ENCODE measurements at regions not wholly inside any gene's neighbourhood (a gene's known extent, or its start where the extent isn't known, plus 50 kb on each side); places are given as distances from the start of the nearest gene placed in this dataset.

DNA sequence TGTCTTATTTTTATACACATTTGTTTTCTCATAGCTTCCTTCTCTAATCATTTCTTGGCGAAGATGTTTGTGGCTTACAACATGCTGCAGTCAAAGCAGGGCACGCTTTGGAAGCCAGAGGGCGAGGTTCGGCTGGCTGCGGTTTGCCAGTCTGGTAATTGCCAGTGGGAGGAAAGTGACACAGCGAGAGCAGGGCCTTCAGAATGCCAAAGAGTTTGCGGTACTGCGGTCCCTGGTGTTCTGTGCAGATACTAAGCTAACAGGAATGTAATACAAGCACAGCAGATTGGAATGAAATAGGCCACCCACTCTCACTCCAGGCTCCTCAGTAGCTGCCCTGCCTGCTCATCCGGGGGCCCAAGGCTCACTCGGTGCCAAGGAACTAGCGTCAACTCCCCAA, 58.7 kb upstream of the TGM3 start:
- DNase-seq: no peak

DNA sequence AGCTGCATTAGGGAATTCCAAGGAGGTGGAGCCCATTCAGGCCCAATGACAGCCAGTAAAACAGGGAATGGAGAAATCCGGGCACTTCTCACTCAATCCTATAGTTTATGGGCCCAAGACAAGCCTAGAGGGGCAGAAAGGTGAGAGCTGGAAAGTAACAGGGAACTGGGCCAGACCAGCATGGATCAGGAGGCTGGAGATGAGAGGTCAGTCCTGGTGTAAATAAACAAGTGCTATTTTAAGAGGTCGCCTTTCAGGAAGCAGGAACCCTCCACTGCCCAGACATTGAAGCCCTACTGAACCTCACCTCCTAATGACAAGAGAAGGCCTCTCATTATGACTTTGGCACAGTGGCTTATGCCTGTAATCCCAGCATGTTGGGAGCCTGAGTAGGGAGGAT, 57.2 kb upstream of the TGM3 start:
- no peak for DNase-seq

DNA sequence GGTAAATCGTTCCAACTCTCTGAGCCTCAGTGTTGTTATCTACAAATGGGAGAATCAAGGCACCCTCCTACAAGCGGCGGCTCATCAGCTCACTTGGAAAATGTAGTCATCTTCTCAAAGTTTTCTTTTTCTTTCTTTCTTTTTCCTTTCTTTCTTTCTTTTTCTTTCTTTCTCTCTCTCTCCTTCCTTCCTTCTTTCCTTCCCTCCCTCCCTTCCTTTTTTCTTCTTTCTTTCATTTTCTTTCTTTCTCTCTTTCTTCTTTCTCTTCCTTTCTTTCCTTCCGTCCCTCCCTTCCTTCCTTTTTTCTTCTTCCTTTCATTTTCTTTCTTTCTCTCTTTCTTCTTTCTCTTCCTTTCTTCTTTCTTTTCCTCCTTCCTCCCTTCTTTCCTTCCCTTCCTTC, 55.0 kb upstream of the TGM3 start:
- no peak for DNase-seq

DNA sequence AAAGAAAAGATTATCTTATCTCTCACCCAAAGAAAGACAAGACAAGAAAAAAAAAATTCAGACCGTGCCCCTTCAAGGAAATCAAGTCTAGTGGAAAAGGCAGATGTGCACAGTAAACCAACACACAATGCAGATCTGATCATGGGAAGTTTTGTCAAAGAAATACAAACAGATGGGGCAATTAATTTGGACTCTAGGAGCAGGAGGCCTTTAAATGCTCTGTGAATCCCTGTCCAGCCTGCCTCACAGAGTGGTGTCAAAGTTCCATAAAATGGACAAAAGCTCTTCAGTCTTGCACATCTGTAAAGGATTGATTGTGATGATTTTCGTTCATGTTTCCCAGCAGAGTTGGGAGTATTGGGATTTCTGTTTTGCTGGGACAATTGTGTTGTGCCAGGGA, 53.1 kb upstream of the TGM3 start:
- no peak for DNase-seq

DNA sequence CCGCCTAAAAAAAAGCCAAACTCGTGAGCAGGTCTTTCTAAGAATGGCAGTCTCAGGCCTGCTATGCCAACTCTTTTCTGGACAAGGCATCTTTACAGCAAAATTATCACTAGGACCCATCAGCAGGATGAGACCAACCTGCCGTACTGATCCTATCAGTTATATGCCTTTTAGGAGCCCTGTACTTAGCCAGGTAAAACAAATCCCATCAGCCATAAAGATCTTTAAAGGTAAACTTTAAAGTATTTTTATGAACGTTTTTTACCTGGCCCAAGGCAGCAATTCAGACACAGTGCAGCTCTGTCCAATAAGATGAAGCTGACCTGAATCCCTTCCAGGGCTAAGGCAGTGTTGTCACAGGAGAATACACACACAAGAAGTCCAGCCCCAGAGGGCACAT, 51.3 kb upstream of the TGM3 start:
- DNase-seq: no peak

DNA sequence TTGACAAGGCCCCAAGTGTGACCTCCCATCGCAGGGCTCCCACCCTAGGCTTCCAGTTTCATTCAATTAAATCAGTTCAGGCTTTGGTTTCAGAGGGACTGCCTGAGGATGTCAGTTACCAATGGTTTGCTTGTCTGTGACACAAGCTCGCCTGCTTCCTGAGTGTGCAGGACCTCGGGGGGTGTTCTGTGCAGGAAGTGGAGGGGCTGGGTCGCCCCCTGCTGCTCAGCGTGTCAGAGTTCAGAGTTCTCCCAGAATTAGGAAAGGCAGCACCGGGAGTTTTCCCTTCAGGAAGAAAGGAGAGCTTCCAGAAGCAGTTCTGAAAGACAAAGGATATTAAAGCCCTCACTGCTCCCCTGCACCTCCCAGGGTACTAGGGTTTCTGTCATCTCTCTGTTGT, 50.8 kb upstream of the TGM3 start:
- DNase-seq: no peak

DNA sequence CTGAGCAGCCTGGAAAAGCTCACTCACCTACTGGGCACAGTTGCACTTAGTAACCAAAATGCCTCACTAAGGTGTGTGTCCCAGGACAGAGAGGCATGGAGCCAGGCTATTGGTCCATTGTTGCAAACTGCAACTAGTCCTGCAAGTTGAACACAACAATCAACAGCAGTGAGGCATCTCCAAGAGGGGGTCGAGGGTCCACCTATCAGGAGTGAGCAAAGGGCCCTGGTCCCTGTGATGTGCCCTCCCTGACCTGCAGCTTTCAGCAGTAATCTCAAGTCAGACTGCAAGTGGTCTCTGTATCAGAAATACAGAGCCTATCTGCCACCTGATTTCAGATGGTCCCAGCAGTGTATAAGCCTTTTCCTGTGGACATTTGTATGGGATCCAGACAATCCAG, 50.2 kb upstream of the TGM3 start:
- no peak for DNase-seq

Measured in CD4-positive, alpha-beta T cell treated with Interleukin-1 beta for 1 hour (primary cell).